ENCODE measurements at regions not wholly inside any gene's neighbourhood (a gene's known extent, or its start where the extent isn't known, plus 50 kb on each side); places are given as distances from the start of the nearest gene placed in this dataset.

DNA sequence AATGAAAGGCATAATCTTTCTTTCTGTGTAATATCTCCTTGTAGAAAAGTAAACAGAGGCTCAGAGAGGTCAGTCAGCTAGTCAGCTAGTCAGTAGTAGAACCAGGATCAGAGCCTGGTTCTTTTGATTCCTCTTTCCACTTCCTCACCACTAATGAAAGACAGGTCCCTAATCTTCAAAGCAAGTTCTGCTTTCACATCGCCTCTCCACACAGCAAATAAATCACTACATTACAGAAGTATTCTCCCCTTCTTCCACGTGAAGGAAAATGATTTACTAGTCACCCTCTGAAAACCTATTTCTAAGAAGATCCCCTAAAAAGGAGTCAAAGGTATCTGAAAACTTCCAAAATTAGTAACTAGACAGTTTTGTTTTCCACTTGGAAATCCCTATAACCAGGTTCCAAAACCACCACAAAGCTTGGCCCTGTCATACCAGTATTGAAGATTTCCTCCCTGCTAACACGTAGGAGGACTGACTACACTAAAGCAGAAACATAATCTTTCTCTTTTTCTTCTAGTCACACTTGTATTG lies 140.5 kb upstream of the TARS1 start:
- DNase-seq: no peak

- no peak for DNase-seq
Measured at GRCh38 chr5:33303579-33304095, 137.1 kb upstream of the TARS1 start.

DNA sequence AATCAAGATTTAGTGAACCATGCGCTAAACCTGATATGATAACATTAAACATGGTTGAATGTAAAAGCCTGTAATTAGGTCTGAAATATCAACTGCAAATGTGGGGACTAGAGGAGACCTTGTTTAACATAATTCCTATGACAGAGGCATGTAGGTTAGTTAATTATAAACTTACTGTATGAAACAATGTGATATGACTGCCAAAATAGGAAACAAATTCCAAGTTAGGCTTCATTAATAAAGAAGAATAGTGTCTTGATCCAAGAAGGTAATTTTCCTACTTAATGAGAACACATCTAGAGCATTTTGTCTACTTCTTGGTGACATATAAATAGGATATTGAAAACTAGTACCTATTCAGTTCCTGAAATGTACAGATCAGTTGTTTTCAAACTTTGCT lies 136.2 kb upstream of the TARS1 start:
- no peak for DNase-seq

- DNase-seq: no peak
Measured at GRCh38 chr5:33305572-33305971, 135.2 kb upstream of the TARS1 start.

- DNase-seq: no peak
Measured at GRCh38 chr5:33306758-33307157, 134.0 kb upstream of the TARS1 start.

GRCh38 chr5:33308586-33308985 lies 132.2 kb upstream of the TARS1 start:
- DNase-seq: no peak

DNA sequence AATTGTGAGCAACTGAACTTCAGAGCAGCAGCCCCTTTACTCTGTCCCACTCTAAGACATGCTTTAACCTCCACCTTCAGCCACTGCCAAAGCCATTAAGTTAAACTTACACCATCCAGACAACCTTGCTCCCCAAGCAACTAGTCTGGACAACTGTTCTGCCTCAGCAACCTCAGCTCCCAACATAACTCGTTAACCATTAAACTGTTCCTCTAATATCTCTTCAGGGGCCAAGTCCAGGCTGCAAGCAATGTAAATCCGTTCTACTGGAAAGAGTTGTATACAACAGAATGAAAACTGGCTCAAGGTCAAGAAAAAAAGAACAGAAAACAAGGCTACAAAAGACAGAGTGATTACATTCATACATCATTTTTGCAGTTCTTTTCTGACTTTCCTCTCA lies 131.7 kb upstream of the TARS1 start:
- DNase-seq: no peak

- no peak for DNase-seq
Measured at GRCh38 chr5:33309536-33310345, 131.0 kb upstream of the TARS1 start.

DNA sequence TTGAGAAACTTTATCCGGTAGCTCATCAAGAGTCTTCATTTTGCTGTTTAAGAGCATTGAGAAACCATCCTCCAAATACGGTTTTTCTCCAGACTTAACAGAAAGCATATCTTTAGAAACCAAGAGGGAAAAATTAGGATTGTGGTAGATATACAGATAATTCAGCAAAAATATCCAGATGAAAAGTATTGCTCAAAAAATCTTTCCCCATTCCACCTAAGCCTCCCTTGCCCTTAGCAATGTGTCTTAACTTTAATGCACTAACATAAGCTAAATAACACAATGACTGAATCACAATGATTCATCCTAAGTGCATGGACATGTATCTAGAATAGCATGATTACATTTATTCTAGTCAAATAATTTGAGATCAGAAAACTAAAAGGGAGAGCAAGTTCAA lies 130.3 kb upstream of the TARS1 start:
- DNase-seq: no peak

- no peak for DNase-seq
Measured at GRCh38 chr5:33311893-33312292, 128.9 kb upstream of the TARS1 start.

- DNase-seq: no peak
Measured at GRCh38 chr5:33312571-33313549, 127.9 kb upstream of the TARS1 start.

- DNase-seq: no peak
Measured at GRCh38 chr5:33315189-33315588, 125.6 kb upstream of the TARS1 start.

DNA sequence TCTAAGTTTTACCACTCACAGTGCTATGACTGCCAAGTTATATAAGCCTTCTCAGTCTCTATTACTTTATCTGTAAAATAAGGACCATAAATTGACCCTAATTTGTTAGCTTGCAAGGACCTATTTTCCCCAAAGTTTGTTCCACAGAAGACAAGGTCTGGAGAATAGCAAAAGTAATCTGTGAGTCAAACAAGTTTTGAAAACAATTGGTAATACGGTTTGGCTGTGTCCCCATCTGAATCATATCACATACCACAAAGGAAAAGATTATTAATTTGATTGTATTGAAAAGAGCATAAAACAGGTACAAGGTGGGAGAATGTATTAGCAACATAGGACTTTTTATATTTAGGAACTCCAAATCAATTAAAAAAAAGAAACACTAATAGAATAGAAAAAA lies 124.0 kb upstream of the TARS1 start:
- no peak for DNase-seq

DNA sequence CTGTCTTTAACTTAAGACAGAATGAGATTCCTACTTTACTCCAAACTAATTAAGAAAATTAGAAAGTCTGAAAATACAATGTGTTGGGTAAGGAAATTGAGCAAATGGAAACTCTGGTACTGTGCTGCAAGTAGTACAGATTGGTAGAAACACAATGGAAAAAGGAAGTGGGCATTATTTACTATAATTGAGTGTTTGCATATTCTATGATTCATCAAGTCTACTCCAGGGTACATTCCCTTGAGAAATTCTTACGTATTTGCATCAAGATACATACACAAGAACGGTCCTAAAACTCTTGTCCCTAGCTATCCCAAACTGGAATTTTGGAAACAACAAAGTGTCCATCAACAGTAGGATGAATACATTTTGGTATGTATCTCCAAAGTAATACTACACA lies 123.5 kb upstream of the TARS1 start:
- no peak for DNase-seq

- no peak for DNase-seq
Measured at GRCh38 chr5:33319151-33319550, 121.6 kb upstream of the TARS1 start.

- no peak for DNase-seq
Measured at GRCh38 chr5:33319841-33320240, 120.9 kb upstream of the TARS1 start.

GRCh38 chr5:33321026-33321425 lies 119.7 kb upstream of the TARS1 start:
- DNase-seq: no peak

DNA sequence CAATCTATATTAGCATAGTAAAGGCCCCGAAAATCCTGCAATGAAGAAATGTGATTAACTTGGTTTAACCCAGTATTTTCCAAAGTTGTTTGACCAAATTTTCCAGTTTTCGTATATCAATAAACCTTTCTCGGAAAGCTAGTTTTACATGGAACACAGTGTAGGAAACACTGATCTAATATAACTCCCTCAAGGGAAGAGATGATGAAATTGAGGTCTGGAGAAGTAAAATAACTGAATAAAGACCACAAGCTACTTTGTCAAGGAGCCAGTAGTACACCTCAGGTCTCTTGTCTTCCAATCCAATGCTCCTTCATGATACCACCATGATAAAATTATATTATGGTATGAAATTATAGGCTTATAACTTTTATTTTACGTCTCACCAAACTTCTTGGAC lies 118.1 kb upstream of the TARS1 start:
- no peak for DNase-seq

- DNase-seq: no peak
Measured at GRCh38 chr5:33324667-33325307, 116.0 kb upstream of the TARS1 start.

- no peak for DNase-seq
Measured at GRCh38 chr5:33328818-33329217, 111.9 kb upstream of the TARS1 start.

DNA sequence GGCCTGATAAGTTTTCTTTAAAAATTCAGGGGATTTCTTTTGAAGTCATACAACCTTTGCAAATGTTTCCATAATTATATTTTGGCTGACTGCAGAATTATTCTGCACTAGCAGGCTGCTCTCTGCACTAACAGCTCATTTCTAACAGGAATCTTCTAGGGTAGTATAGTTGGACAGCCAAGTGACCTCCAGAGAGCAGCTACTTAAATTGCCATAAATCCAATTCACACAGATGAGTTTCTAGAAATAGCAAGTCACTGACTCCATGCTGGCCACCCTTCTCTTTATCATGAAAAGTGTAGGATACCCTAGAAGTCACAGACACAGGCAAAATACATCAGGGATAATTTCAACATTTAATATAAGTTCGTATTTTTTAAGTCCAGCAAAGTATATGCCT lies 110.9 kb upstream of the TARS1 start:
- DNase-seq: no peak

DNA sequence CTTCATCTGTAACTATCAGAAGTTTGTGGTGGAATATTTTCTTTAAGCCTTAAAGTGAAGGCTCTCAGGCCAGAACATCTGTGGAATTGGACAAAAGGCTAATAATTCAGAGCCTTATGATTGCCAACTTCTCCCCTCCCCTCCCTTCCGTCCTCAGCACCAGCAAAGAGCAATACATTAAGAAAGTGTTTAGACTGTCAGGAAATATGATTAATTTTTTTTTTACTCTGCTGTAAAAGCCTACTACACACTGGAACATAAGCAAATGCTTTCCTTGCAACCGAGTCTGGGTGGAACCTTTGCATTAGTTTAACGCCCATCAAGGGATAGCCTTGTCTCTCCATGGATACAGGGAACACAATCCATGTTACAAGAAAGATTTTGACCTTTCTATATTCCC lies 110.3 kb upstream of the TARS1 start:
- DNase-seq: no peak

DNA sequence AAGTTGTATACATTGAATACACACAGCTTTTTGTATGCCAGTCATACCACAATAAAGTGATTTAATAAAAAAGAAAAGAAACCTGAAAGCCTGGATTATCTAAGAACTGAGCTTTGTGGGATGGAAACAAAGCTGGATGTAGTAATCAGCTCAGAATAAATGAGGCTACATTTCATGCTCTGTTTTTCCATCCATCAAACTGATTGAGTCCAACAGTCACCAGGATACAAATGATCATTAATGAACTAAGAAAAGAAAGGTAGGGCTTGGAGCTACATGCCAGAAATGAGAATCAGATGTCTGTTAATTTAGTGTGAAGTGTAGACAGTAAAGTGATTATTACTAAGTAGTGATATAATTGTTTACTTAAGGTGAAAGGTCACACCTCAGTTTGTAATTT lies 109.8 kb upstream of the TARS1 start:
- no peak for DNase-seq
